ENCODE measurements at regions not wholly inside any gene's neighbourhood (a gene's known extent, or its start where the extent isn't known, plus 50 kb on each side); places are given as distances from the start of the nearest gene placed in this dataset.

DNA sequence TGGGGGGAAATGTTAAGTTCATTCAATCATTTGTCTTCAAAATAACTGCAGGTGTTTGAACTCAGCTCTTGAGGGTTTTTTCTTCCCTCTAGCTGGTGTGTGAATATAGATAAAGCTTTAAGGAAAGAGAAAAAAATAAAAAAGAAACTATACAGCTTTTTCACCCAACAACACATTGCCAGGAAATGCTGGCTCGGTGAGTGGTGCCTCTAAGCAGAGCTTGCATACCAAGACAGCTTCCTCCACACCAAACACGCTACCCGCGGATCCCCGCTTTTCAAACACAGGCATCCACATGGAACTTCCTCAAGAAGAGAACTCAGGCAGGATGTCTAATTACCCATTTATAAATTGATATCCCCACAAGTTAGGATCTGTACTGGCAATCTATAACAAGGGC is 69.8 kb upstream of the TANK start:
- Histone ChIP-seq H3K27me3 (no peaks in the 10 kb centered on the region), H3K9me3 (no peaks in the 10 kb centered on the region), H3K4me1 (no peaks in the 10 kb centered on the region), H3K36me3 (no peaks in the 10 kb centered on the region), H3K27ac (no peak overlapping the region), H3K4me3 (no peak overlapping the region)
- 40 to 85% methylated on average over 5 of the region's 5 CpGs for WGBS, 2 donors
- intact Hi-C loops (cut with DNase I): no loop called here
- TF ChIP-seq EP300 (IDR thresholded peaks at IDR 0.05) (no peak), POLR2AphosphoS5 (IDR thresholded peaks at IDR 0.05) (no peak), POLR2A (IDR thresholded peaks at IDR 0.05) (no peak)
- TF ChIP-seq, protein P1, sequence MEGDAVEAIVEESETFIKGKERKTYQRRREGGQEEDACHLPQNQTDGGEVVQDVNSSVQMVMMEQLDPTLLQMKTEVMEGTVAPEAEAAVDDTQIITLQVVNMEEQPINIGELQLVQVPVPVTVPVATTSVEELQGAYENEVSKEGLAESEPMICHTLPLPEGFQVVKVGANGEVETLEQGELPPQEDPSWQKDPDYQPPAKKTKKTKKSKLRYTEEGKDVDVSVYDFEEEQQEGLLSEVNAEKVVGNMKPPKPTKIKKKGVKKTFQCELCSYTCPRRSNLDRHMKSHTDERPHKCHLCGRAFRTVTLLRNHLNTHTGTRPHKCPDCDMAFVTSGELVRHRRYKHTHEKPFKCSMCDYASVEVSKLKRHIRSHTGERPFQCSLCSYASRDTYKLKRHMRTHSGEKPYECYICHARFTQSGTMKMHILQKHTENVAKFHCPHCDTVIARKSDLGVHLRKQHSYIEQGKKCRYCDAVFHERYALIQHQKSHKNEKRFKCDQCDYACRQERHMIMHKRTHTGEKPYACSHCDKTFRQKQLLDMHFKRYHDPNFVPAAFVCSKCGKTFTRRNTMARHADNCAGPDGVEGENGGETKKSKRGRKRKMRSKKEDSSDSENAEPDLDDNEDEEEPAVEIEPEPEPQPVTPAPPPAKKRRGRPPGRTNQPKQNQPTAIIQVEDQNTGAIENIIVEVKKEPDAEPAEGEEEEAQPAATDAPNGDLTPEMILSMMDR (IDR thresholded peaks at IDR 0.05): no peak
- no peak for DNase-seq

DNA sequence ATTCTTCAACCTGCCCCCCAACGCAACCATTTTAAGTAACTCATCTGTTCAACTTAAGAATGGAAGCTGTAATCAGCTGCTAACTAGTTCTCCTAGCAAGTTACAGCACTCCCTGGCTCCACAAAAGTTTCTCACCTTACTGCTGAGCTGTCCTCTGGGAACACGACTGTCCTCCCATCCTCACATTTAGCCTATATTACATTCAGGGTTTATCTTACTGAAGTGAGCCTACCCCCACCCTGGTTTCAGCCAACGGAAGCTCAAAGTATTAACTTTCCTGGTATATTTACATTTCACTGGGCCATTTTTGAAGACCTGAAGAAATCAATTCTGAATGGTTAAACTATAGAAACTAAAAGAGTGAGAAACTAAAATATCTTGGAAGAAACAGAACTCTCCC is 64.9 kb upstream of the TANK start:
- Histone ChIP-seq H3K4me1 (no peaks in the 10 kb centered on the region), H3K36me3 (no peaks in the 10 kb centered on the region), H3K27ac (no peak overlapping the region), H3K9me3 (no peaks in the 10 kb centered on the region), H3K27me3 (no peaks in the 10 kb centered on the region), H3K4me3 (no peak overlapping the region)
- TF ChIP-seq POLR2A (IDR thresholded peaks at IDR 0.05): no peak
- TF ChIP-seq, protein P1 (IDR thresholded peaks at IDR 0.05): no peak
- TF ChIP-seq POLR2AphosphoS5 (IDR thresholded peaks at IDR 0.05): no peak
- no peak for TF ChIP-seq EP300 (IDR thresholded peaks at IDR 0.05)
- DNase-seq: no peak
- intact Hi-C loops (cut with DNase I): no loop called here
- WGBS, 2 donors: 85 to 89% methylated on average over 3 of the region's 3 CpGs

DNA sequence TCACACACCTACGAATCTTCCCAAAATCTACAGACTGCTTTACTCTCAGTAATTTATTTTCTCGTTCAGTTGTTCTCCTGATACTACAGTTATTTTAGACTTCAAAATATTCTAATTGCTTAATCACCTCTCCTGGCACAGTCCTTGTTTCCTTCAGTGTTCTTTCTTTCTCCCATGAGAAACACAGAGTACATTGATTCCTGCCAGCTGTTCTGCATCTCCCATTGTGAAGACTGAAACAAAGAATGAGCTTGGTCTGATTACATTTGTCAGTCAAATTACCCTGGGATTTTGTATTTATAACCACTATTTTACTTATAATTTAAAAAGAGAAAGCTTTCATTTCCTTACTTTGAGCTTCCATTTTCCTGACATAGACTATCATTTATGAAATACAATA is 63.9 kb upstream of the TANK start:
- no peaks in the 10 kb centered on the region for H3K27me3 ChIP-seq
- H3K4me3 ChIP-seq: no peak overlapping the region
- intact Hi-C loops (cut with DNase I): no loop called here
- 73% methylated on average over 2 of the region's 2 CpGs for WGBS, 2 donors
- no peaks in the 10 kb centered on the region for H3K4me1 ChIP-seq
- no peaks in the 10 kb centered on the region for H3K9me3 ChIP-seq
- TF ChIP-seq EP300 (IDR thresholded peaks at IDR 0.05) (no peak), POLR2AphosphoS5 (IDR thresholded peaks at IDR 0.05) (peak in 1 of 4 donors; percentile 16)
- DNase-seq: no peak
- H3K36me3 ChIP-seq: no peaks in the 10 kb centered on the region
- H3K27ac ChIP-seq: no peak overlapping the region

DNA sequence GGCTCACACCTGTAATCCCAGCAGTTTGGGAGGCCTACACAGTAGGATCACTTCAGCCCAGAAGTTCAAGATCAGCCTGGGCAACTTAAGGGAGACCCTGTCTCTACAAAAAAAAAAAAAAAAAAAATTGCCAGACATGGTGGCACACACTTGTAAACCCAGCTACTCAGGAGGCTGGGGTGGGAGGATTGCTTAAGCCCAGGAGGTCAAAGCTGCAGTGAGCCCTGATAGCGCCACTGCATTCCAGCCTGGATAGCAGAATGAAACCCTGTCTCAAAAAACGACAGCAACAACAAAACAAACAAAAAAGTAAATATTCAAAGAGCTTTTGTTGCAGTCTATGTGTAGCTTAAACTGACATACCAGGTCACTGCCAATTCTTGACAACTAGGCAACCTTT is 63.1 kb upstream of the TANK start:
- H3K4me1 ChIP-seq: peaks cover 0 to under 1% (median 0%) of the 10 kb centered on the region in 4 donors
- no peaks in the 10 kb centered on the region for H3K9me3 ChIP-seq
- H3K27me3 ChIP-seq: no peaks in the 10 kb centered on the region
- H3K36me3 ChIP-seq: no peaks in the 10 kb centered on the region
- intact Hi-C loops (cut with DNase I): no loop called here
- no peak for TF ChIP-seq POLR2AphosphoS5 (IDR thresholded peaks at IDR 0.05)
- TF ChIP-seq, protein P1 (IDR thresholded peaks at IDR 0.05): no peak
- TF ChIP-seq POLR2A (IDR thresholded peaks at IDR 0.05): no peak
- TF ChIP-seq EP300 (IDR thresholded peaks at IDR 0.05): no peak
- DNase-seq: no peak
- 65 to 82% methylated on average over 2 of the region's 2 CpGs for WGBS, 2 donors
- no peak overlapping the region for H3K4me3 ChIP-seq
- no peak overlapping the region for H3K27ac ChIP-seq

DNA sequence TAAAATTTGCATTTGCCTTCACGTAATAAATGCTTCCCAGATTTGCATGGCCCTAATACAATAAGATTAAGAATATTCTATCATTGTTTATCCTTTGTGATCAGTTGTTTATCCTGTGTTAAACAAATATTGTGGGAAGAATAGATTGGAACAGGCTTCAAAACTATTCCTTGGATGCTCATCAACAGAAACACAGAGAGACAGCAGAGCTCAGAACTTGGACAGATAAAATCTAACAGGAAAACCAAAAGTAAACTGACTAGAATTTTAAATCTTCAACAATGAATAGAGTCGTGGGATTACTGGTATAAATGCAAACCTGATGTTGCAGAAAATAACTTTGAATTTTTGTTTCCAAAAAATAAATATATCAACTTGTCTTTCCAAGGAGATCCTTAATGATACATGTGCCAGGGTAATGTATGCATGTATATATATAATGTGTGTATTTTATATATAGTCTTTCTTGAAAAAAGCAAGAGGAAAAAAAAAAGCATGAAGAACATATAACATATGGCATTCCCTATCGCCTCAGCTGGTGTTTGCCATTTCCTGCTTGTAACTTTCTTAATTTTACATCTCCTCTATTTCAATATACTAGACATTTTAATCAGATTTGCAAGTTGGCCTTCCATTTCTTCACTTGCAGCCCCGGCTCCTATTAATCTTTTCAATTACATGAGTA is 59.9 kb upstream of the TANK start:
- no peaks in the 10 kb centered on the region for H3K27me3 ChIP-seq
- no peaks in the 10 kb centered on the region for H3K9me3 ChIP-seq
- no peak for DNase-seq
- intact Hi-C loops (cut with DNase I): no loop called here
- peaks cover 0 to 12% (median 5%) of the 10 kb centered on the region in 4 donors for H3K4me1 ChIP-seq
- no peaks in the 10 kb centered on the region for H3K36me3 ChIP-seq
- TF ChIP-seq EP300 (IDR thresholded peaks at IDR 0.05): no peak
- no peak overlapping the region for H3K27ac ChIP-seq
- WGBS, 2 donors: 64 to 81% methylated on average over 4 of the region's 4 CpGs
- H3K4me3 ChIP-seq: no peak overlapping the region

DNA sequence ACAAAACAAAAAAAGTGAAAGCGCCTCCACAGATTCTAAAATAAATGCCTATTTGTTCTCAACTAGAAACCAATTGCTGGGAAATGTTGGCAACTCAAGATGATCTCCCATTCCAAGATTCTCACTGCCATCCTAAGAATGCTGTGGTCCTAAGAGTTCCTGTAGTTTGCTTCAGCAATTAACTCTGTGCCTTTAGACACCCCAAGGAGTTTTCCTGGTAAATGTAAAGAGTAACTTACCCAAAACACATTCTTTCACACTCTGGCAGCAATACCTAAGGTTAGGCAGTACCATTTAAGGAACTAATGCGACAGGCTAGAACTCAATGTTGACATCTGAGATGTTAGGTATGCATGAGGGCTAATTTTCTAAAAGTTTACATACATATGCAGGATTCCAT is 58.8 kb upstream of the TANK start:
- no peaks in the 10 kb centered on the region for H3K9me3 ChIP-seq
- TF ChIP-seq, protein P1 (IDR thresholded peaks at IDR 0.05): no peak
- TF ChIP-seq EP300 (IDR thresholded peaks at IDR 0.05): no peak
- TF ChIP-seq POLR2AphosphoS5 (IDR thresholded peaks at IDR 0.05): no peak
- no peak for TF ChIP-seq POLR2A (IDR thresholded peaks at IDR 0.05)
- WGBS, 2 donors: 94% methylated on average over 2 of the region's 2 CpGs
- H3K4me1 ChIP-seq: peaks cover 0 to 12% (median 5%) of the 10 kb centered on the region in 4 donors
- H3K27ac ChIP-seq: no peak overlapping the region
- no peak for DNase-seq
- H3K4me3 ChIP-seq: no peak overlapping the region
- intact Hi-C loops (cut with DNase I): no loop called here
- H3K27me3 ChIP-seq: no peaks in the 10 kb centered on the region
- no peaks in the 10 kb centered on the region for H3K36me3 ChIP-seq
